HG03064 (cell line): ENCODE measurements at regions not wholly inside any gene's neighbourhood (a gene's known extent, or its start where the extent isn't known, plus 50 kb on each side); places are given as distances from the start of the nearest gene placed in this dataset.

ENCODE experiments used
- ATAC-seq: cut with Tn5 transposase; IDR thresholded peaks from one replicate; pipeline ENCODE4 v1.9.1; 2021; ENCODE audit warnings: low read depth; ENCODE audit not compliant: unreplicated experiment

- ATAC-seq = no peak
These were observed 332.5 kb downstream of the CD83 start for GRCh38 chr6:14450133-14450504.

DNA sequence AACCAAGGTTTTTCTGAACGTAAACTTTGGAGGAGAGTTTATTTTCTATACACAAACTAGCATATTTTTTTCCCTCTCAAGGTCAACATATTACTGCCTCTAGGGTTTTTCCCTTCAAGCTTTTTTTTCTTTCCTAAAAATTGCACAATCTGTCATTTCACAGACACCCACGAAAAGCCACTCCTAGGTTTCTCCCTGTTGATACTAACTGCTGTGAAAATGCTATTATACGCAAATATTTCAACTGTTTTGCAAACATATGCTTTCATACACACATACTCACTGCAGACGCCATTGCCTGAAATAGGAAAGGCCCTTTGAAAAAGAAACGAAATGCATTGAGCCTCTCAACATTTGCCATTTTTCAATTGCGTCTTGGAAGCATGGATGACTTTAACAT is 333.0 kb downstream of the CD83 start:
- ATAC-seq = no peak

GRCh38 chr6:14451594-14452374 is 334.2 kb downstream of the CD83 start:
- ATAC-seq = no peak

DNA sequence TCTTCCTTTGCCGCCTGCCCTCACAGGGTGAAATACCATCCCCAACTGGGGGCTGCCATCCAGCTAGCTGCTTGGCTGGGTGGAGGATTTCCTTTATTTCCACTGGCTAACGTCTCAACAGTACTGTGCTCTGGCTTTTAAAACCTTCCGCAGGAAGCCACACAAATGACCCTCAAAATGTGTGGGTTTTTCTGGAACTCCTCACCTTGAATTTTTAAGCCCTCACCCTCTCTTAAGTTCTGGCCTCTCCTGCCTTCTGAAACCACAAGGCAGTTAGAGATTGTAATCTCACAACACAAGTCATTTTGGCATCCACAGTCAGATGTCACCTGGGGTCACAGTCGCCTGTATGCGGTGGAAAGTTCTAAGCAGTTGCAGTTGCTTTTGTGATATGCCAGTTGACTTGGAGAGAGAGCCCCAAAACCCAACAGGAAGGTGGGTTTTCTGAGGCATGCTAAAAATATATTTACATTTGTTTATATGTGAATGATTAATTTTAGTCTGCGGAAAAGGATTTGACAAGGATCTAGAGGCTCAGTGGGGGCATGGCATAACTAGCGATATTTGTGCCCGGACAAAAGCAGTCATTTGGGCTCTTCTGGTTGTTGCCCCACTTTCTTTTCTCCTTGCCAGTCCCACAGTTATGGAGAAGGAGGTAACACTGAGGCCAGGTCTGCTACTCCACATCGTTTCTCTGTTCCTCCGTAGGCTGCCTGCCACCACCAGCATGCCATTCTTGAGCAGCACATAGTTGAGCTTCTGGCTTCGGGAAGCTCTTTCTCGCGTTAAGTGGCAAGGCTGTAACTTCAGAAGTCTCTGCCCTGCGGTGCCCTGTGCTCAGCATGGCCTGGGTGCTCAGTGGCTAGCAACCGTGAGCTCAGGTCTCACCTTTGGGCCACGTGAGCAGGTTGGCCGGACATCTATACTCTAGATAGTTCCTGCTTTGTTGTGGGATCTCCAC is 335.3 kb downstream of the CD83 start:
- ATAC-seq = peak; percentile 82

DNA sequence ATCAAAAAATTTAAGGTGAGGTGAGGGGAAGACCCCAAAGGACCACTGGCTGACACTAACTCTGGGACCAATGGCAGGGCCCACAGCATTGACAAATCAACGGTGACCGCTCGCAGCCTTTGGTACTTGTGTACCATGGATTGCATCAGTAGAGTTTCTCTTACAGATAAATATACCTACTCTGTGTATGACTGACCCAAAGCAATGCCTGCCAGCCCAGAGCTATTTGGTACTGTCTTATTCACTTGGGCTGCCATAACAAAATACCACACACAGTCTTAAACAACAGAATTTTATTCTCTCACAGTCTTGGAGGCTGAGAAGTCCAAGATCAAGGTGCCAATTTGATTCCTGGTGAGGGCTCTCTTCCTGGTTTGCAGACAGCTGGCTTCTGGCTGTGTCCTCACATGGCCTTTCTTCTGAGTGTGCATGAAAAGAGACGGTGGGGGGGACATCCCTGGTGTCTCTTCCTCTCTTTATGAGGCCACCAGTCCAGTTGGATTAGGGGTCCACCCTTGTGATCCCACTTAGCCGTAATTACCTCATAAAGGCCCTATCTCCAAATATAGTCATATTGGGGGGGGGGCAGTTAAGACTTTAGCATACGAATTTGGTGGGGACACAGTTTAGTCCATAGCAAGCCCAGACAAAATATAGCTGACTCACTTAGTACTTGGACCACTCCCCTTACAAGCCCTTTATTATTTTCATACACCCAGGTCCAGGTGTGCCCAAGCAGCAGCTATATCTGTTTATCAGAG is 336.3 kb downstream of the CD83 start:
- no peak for ATAC-seq

GRCh38 chr6:14454473-14454775 is 336.9 kb downstream of the CD83 start:
- no peak for ATAC-seq

- no peak for ATAC-seq
These were observed 337.9 kb downstream of the CD83 start for GRCh38 chr6:14455427-14455826.

GRCh38 chr6:14455876-14456648 is 338.5 kb downstream of the CD83 start:
- ATAC-seq = no peak

DNA sequence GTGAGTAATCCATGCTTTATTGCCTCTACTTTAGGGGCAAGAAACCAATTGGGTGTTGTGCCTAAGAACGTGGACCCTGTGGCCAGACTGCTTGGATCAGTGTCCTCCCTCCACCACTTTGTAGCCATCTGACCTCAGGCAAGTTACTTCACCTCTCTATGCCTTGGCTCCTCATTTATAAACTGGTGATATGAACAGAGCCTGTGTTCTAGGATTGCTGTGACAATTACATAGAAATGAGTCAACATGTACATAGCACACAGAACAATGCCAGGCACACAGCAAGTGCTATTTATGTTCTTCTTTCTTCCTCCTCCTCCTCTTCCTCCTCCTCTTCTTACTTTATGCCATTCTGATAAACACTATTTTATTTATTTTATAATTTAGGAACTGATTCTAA is 339.4 kb downstream of the CD83 start:
- ATAC-seq = no peak

DNA sequence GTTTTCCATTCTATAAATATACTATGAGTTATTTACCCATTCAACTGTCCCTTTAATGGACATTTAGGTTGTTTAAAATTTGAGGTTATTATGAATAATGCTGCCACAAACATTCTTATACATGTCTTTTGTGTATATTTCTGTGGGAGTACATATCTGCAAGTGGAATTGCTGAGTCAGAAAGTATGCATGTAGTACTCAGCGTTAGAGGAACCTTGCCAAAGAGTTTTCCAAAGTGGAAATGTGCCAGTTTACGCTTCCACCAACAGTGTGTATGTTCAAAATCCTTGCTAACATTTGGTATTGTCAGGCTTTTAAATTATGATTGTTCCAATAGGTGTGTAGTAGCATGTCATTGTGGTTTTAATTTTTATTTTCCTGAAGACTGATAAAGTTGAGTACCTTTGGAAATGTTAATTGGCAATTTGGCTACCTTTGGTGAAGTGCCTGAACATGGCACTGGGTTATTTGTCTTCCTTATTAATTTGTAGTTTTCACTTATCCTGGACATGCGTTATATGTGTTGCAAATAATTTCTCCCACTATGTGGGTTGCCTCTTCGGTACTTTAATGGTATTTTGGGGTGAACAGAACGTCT is 341.2 kb downstream of the CD83 start:
- no peak for ATAC-seq

- no peak for ATAC-seq
These were observed 341.7 kb downstream of the CD83 start for GRCh38 chr6:14459315-14459714.

- ATAC-seq = no peak
These were observed 343.0 kb downstream of the CD83 start for GRCh38 chr6:14460556-14460955.

GRCh38 chr6:14462135-14462534 is 344.6 kb downstream of the CD83 start:
- no peak for ATAC-seq

DNA sequence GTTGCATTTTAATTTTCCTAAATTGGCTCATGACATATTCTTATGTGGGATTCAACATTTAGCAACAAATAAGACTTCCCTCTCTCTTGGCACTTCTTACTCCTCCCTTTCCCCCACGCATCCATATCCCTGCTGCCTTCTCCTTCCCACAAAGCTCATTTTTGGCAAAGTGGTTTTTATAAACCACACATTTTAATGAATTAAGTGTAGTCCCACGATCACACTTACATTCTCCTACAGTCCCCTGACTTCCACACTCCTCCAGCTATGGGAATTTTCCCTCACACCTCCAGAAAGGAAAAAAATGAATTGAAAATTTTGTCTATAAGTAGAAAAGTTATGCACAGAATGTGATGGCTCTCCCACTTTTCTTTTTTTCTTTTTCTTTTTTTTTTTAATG is 345.0 kb downstream of the CD83 start:
- ATAC-seq = no peak

- ATAC-seq = no peak
These were observed 345.5 kb downstream of the CD83 start for GRCh38 chr6:14463110-14463509.

DNA sequence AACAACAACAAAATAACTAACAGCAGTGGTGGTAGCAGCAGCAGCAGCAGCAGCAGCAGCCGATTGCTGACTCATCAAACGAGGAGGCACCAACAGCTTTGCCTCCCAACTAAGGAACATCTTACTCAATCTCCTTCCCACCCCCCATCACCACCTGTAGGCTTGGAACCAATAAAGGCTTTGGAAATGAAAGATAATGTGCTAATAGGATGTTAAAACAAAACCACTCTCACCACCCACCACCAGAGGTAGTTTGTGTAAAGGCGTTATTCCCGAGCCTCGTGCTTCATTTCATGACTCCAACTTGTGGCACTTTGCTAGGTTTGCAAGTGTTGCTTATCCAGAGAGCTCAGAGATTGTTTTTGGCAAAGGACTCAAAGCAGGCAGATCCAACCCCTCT is 346.5 kb downstream of the CD83 start:
- no peak for ATAC-seq

DNA sequence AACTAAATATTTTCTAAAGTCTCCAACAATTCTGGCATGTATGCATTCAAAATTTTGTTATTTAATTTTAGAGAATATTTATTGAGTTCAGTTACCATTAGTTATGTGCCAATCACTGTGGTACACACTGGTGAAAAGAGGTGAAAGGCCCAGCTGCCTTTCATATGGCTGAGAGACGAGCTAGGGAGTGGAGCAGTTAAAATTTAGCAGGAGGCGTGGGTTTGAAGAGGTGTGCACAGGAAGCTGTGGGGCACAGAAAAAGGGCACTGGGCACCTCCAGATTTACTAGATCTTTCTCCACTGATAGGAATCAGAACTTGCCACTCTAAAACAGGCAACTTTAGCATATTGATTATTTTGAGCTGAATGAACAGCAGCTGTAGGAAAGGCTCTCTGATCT is 347.1 kb downstream of the CD83 start:
- no peak for ATAC-seq

GRCh38 chr6:14466278-14466677 is 348.7 kb downstream of the CD83 start:
- no peak for ATAC-seq

DNA sequence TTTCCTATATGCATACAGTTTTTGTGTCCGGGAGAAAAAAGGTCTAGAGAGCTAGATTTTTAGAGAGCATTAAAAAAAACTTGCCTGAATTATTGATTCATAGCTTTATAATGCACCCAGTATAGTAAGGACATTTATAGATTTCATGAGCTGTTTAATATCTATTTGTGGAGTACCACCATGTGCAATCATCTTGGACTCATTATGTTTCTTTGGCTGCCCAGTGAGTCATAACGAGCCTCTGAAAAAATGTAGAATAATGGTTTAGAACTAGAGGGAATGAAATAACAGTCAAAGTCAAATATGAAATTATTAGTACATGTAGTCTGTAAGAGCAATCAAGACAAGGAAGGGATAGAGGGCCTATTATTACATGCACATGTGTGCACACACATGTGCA is 350.0 kb downstream of the CD83 start:
- ATAC-seq = no peak

DNA sequence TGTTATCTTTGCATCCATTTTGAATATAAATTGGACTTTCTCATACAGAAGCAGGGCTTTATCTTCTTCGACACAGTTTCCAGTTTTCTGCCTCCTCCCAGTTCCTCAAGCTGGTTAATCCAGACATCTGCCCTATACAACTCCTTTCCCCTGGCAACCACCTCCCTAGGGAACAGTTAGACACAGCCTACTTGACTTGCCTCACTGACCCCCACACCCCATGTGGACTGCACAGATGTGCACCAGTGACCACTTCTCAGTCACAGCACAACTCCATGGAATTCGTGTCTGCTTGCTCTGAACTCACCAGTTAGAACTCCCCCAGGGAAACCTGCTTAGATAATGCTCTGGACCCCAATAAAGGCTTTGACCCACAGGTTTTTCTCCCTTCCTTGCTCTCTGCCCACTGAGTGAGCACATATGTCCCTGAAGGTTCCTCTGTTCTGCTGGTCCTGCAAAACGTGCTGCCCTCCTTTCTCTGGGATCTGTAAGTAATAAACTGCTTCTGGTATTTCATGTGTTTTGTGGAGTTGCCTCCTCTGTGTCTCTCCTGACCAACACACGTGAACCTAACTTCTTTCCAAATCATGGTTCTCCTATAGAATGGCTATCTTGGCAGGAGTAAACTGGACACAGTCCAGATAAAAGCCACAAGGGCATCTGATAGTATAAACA is 351.2 kb downstream of the CD83 start:
- no peak for ATAC-seq
